Gastroesophageal sphincter (tissue), 3 donors: ENCODE measurements at regions not wholly inside any gene's neighbourhood (a gene's known extent, or its start where the extent isn't known, plus 50 kb on each side); places are given as distances from the start of the nearest gene placed in this dataset.

Source experiments
- CTCF ChIP-seq, 4 experiments: fragments of 200-600 bp in 2 of 4; fragments of 450-650 bp in 2 of 4; sonication (generic) in 1 of 4; IDR thresholded peaks; one replicate each; pipeline ENCODE4 v1.5.1; 2017 to 2019; ENCODE audit warnings: antibody characterized with exemption in 4 of 4, mild to moderate bottlenecking in 2 of 4, moderate library complexity in 2 of 4
- POLR2A ChIP-seq, 2 donors: fragments of 450-650 bp; IDR thresholded peaks; one replicate each; pipeline ENCODE4 v1.6.1; 2017; ENCODE audit warnings: antibody characterized with exemption in 2 of 2, mild to moderate bottlenecking in 2 of 2, moderate library complexity in 1 of 2

GRCh38 chr6:181049-181654 lies 111.1 kb upstream of the DUSP22 start:
- TF ChIP-seq POLR2A (IDR thresholded peaks at IDR 0.05) = no peak
- TF ChIP-seq CTCF (IDR thresholded peaks at IDR 0.05) = no peak
